Activated naive CD4-positive, alpha-beta T cell treated with anti-CD3 and anti-CD28 coated beads, Interleukin-2, amount 50 U/mL, for 24 hours (primary cell): ENCODE measurements at regions not wholly inside any gene's neighbourhood (a gene's known extent, or its start where the extent isn't known, plus 50 kb on each side); places are given as distances from the start of the nearest gene placed in this dataset.

Experiments
- H3K27ac Mint-ChIP-seq: one replicate; pipeline ENCODE4 v1.8.0; 2021; ENCODE audit warnings: mild to moderate bottlenecking, mixed read lengths
- H3K27me3 Mint-ChIP-seq: one replicate; pipeline ENCODE4 v1.8.0; 2021; ENCODE audit warnings: mixed read lengths
- H3K36me3 Mint-ChIP-seq: one replicate; pipeline ENCODE4 v1.8.0; 2021; ENCODE audit warnings: mixed read lengths
- H3K4me1 Mint-ChIP-seq: one replicate; pipeline ENCODE4 v1.8.0; 2021; ENCODE audit warnings: mixed read lengths
- H3K4me3 Mint-ChIP-seq: one replicate; pipeline ENCODE4 v1.8.0; 2021; ENCODE audit warnings: mild to moderate bottlenecking, mixed read lengths
- H3K9me3 Mint-ChIP-seq: one replicate; pipeline ENCODE4 v1.8.0; 2021; ENCODE audit warnings: mixed read lengths

DNA sequence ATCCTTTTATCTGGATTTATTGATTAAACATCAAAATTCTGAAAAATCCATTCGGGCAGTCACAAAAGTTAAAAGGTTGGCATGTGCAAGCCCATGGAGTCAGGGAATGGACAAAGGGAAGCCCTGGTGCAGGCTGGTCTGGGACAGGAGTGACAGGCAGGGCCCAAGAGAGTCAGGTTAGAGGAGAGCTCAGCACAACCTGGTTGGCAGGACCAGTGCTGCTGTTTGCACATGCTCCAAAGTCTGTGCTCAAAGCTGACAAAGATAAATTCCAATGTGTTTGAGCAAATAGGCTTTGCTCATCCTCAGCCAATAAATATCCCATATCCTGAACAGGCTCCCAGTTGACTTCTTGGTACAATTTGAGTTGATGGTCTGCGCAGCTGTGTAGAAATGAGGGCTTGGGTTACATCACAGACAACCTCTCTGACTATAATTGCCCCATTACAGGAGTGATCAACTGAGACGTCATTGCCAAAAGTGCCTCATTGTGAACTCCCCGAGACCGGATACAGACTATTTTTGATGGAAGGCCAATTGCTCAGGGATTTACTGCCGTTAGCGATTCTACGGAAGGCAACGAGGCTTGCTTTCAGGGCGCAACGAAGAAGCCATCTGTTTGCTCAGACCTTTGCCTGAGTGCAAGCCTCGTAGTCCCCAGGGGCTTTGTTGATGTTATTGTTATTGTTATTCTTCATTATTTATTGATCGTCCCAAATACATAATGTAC, 1008.1 kb upstream of the TENM3 start:
- H3K27me3 Mint-ChIP-seq: no peaks in the 10 kb centered on the region
- H3K4me1 Mint-ChIP-seq: no peaks in the 10 kb centered on the region
- no peak overlapping the region for H3K4me3 Mint-ChIP-seq
- no peak overlapping the region for H3K27ac Mint-ChIP-seq
- no peaks in the 10 kb centered on the region for H3K9me3 Mint-ChIP-seq
- no peaks in the 10 kb centered on the region for H3K36me3 Mint-ChIP-seq

DNA sequence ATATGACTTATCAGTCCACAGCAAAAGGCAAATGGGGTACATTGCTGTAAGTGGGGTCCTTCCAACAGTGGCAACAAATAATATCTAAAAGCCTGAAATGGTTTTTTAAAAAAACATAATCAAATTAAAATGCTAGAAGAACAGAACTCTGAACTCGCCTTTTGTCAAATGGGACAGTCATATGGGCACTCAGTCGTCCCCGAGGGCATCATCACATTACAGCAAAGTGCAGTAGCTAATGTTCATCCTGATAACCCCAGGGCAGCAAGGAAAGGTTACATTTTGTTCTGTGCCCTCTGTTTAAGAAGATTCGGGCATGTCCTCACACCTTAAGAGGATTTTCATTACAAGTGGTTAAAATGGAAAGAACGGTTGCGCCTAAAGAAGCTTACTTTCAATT, 997.9 kb upstream of the TENM3 start:
- no peaks in the 10 kb centered on the region for H3K9me3 Mint-ChIP-seq
- no peak overlapping the region for H3K4me3 Mint-ChIP-seq
- H3K36me3 Mint-ChIP-seq: no peaks in the 10 kb centered on the region
- H3K27ac Mint-ChIP-seq: no peak overlapping the region
- no peaks in the 10 kb centered on the region for H3K4me1 Mint-ChIP-seq
- H3K27me3 Mint-ChIP-seq: no peaks in the 10 kb centered on the region

- Mint-ChIP-seq H3K27ac (no peak overlapping the region), H3K4me3 (no peak overlapping the region), H3K9me3 (peaks cover 5% of the 10 kb centered on the region), H3K36me3 (no peaks in the 10 kb centered on the region), H3K4me1 (no peaks in the 10 kb centered on the region), H3K27me3 (no peaks in the 10 kb centered on the region)
These were observed 994.2 kb upstream of the TENM3 start for GRCh38 chr4:181249031-181249430.

- peaks cover 5% of the 10 kb centered on the region for H3K9me3 Mint-ChIP-seq
- H3K36me3 Mint-ChIP-seq: no peaks in the 10 kb centered on the region
- H3K27me3 Mint-ChIP-seq: no peaks in the 10 kb centered on the region
- H3K4me1 Mint-ChIP-seq: no peaks in the 10 kb centered on the region
- H3K27ac Mint-ChIP-seq: no peak overlapping the region
- H3K4me3 Mint-ChIP-seq: no peak overlapping the region
These were observed 988.4 kb upstream of the TENM3 start for GRCh38 chr4:181254771-181255170.

DNA sequence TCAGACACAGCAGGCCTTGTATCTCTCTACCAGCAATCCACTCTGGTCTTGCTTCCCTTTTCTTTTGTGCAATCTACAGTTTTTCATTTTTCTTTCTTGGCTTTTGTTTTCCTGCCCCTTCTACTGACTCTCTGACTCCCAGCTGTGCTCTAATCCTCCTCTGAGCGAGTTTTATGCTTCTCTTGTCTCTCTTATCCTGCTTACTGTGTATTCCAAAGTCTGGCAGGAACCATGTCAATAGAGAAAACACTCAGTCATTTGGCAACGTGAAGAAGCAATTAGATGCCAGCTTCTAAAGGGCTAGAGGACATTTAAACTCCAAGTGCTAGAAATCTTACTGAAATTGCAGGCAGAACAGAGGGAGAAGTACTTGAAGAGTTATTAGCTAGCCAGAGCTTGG, 984.6 kb upstream of the TENM3 start:
- Mint-ChIP-seq H3K27ac (no peak overlapping the region), H3K27me3 (no peaks in the 10 kb centered on the region), H3K9me3 (no peaks in the 10 kb centered on the region), H3K4me3 (no peak overlapping the region), H3K36me3 (no peaks in the 10 kb centered on the region), H3K4me1 (no peaks in the 10 kb centered on the region)

- no peaks in the 10 kb centered on the region for H3K9me3 Mint-ChIP-seq
- no peak overlapping the region for H3K27ac Mint-ChIP-seq
- no peaks in the 10 kb centered on the region for H3K27me3 Mint-ChIP-seq
- H3K36me3 Mint-ChIP-seq: no peaks in the 10 kb centered on the region
- no peaks in the 10 kb centered on the region for H3K4me1 Mint-ChIP-seq
- no peak overlapping the region for H3K4me3 Mint-ChIP-seq
These were observed 984.0 kb upstream of the TENM3 start for GRCh38 chr4:181259081-181259709.

DNA sequence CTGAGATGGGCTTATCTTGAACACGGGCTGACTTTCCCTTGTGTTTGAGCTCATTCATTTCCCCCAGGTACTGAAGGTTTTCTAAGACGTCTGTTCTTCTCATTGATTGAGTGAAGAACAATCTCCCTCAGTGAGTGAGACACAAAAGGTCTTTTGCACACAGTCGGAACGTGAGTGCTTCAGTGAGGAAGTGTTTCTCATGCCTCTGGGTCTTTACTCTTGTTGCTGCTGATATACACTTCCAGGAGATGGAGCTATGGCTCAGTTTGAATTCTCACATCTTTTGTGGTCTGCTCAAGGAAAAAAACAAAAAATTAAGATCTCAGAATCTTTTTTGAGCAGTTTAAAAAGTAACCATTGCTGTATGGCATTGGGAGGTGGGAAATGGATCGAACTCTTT, 981.9 kb upstream of the TENM3 start:
- no peaks in the 10 kb centered on the region for H3K27me3 Mint-ChIP-seq
- H3K36me3 Mint-ChIP-seq: no peaks in the 10 kb centered on the region
- no peaks in the 10 kb centered on the region for H3K9me3 Mint-ChIP-seq
- no peaks in the 10 kb centered on the region for H3K4me1 Mint-ChIP-seq
- H3K27ac Mint-ChIP-seq: no peak overlapping the region
- H3K4me3 Mint-ChIP-seq: no peak overlapping the region

DNA sequence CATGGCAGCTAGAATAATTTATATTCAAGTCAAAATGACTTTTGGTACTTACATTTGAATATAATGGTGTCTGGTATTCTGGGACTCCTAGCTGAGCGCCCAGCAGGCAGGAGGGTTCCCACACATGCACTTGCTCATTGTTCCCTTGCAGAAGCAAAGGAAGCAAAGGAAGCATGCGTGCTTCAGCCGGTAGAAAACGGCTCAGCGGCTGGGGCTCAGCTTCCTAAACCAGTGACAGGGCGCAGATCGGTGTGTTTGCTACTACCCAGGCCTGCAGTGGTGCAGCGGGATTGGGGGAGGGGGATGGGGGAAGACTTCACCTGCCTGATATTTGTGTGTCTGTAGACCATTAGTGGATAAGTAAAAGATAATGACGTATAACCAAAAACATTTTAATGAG, 978.3 kb upstream of the TENM3 start:
- H3K9me3 Mint-ChIP-seq: no peaks in the 10 kb centered on the region
- no peak overlapping the region for H3K27ac Mint-ChIP-seq
- no peaks in the 10 kb centered on the region for H3K4me1 Mint-ChIP-seq

GRCh38 chr4:181265370-181265769, 977.8 kb upstream of the TENM3 start:
- no peaks in the 10 kb centered on the region for H3K27me3 Mint-ChIP-seq
- H3K36me3 Mint-ChIP-seq: no peaks in the 10 kb centered on the region
- no peaks in the 10 kb centered on the region for H3K9me3 Mint-ChIP-seq
- no peak overlapping the region for H3K4me3 Mint-ChIP-seq
- no peaks in the 10 kb centered on the region for H3K4me1 Mint-ChIP-seq
- no peak overlapping the region for H3K27ac Mint-ChIP-seq

More for the DNA sequence above, 978.3 kb upstream of the TENM3 start:
- Mint-ChIP-seq H3K27me3 (no peaks in the 10 kb centered on the region), H3K4me3 (no peak overlapping the region), H3K36me3 (no peaks in the 10 kb centered on the region)

DNA sequence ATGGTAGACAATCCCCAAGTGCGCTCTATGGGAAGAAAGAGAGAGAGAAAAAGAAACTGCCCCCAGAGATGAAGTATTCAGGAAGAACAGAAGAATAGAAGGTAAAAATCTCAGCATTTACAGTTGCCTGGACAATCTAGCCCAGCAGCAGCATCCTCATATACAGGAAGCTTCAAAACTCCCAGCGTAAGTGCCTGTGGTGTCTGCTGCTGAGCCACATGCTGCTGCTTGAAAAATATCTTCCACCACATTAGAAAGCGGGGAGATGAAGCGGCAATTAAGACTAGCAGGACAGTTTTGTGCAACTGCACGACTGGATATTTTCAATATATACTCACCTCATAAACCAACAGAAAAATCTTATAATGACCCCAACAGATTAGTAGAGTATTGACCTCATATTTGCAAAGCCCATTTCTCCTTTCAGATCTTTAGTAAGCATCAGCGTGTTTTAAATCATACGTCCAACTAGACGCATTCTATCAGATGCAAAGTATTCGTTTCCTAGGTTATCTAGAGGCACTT, 972.0 kb upstream of the TENM3 start:
- H3K36me3 Mint-ChIP-seq: no peaks in the 10 kb centered on the region
- no peak overlapping the region for H3K4me3 Mint-ChIP-seq
- no peaks in the 10 kb centered on the region for H3K4me1 Mint-ChIP-seq
- no peak overlapping the region for H3K27ac Mint-ChIP-seq
- H3K9me3 Mint-ChIP-seq: no peaks in the 10 kb centered on the region
- H3K27me3 Mint-ChIP-seq: no peaks in the 10 kb centered on the region

DNA sequence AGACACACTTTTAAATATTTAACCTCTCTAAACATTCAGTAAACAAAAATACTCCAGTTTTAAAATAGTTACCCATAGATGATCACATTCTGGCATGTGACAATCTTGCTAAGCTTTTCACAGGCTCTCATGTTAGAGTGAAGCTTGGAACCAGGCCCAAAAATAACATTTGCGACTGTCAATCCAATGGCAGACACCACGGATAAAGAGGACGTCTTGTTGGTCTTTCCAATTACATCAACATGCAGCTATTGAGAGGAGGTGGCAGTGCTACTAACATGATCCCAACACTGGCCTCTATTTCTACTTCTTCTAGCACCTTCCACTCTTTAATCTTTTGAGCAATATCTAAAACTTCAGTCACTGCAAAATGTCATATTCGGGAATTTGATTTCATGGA, 970.8 kb upstream of the TENM3 start:
- no peaks in the 10 kb centered on the region for H3K9me3 Mint-ChIP-seq
- no peaks in the 10 kb centered on the region for H3K36me3 Mint-ChIP-seq
- no peak overlapping the region for H3K4me3 Mint-ChIP-seq
- no peaks in the 10 kb centered on the region for H3K27me3 Mint-ChIP-seq
- no peaks in the 10 kb centered on the region for H3K4me1 Mint-ChIP-seq
- no peak overlapping the region for H3K27ac Mint-ChIP-seq

DNA sequence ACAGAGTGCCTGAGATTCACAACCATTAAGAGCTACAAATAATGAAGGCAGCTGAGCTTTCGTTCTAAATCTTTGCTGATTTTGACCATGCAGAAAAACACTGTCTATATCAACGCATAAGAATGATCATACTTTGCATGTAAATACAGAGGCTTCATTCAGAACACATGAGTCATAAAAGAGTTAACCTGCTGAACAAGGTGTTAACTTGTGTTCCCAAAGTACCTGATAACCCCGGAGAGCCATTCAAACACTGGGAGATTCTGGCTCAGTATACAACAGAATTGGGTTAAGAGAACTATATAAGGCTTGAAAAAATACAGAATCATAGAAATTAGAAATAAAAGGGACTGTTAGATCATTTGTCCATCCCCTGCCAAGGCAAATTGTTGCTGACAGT, 964.3 kb upstream of the TENM3 start:
- no peaks in the 10 kb centered on the region for H3K36me3 Mint-ChIP-seq
- H3K4me3 Mint-ChIP-seq: no peak overlapping the region
- H3K27ac Mint-ChIP-seq: no peak overlapping the region
- no peaks in the 10 kb centered on the region for H3K4me1 Mint-ChIP-seq
- no peaks in the 10 kb centered on the region for H3K27me3 Mint-ChIP-seq
- H3K9me3 Mint-ChIP-seq: peaks cover 8% of the 10 kb centered on the region

DNA sequence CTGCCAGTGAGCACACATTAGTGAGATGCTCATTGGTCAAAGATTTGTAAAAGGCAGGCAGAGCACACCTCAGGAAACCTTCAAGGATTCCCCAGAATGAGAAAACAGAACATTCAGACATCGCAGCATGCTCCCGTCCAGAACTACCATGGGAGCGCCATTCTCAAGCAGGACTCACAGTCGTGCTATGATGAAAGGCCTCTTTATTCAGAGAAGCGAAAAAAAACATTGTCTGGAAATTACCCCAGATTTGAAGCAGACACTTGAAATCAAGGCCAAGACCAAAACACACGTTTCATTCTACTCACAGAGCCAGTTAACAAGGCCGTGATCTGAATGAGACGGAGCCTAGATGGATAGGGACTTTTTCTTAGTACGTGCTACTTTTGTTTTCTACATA, 961.8 kb upstream of the TENM3 start:
- Mint-ChIP-seq H3K9me3 (peaks cover 13% of the 10 kb centered on the region), H3K27ac (no peak overlapping the region), H3K4me3 (no peak overlapping the region), H3K36me3 (no peaks in the 10 kb centered on the region), H3K4me1 (no peaks in the 10 kb centered on the region), H3K27me3 (no peaks in the 10 kb centered on the region)

- Mint-ChIP-seq H3K9me3 (peaks cover 5% of the 10 kb centered on the region), H3K4me3 (no peak overlapping the region), H3K27ac (no peak overlapping the region), H3K4me1 (no peaks in the 10 kb centered on the region), H3K36me3 (no peaks in the 10 kb centered on the region), H3K27me3 (no peaks in the 10 kb centered on the region)
These were observed 954.0 kb upstream of the TENM3 start for GRCh38 chr4:181289198-181289597.

DNA sequence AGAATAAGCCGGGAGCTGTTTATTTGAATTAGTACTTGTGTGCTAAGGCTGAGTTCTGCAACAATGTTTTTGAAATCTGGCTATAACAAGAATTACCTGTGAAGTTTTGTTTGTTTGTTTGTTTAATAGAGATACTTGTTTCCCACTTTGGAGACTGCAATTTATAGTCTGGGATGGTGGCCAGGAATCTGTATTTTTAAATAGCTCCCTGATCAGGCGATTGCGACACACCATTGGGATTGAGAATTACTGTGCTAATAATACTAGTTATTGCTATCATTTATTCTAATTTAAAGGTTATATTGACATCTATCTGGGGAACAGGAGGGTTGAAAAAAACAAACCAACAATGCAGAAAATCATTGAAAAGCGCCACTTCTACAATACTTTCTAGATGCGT, 951.6 kb upstream of the TENM3 start:
- H3K4me1 Mint-ChIP-seq: no peaks in the 10 kb centered on the region
- no peak overlapping the region for H3K4me3 Mint-ChIP-seq
- H3K36me3 Mint-ChIP-seq: no peaks in the 10 kb centered on the region

DNA sequence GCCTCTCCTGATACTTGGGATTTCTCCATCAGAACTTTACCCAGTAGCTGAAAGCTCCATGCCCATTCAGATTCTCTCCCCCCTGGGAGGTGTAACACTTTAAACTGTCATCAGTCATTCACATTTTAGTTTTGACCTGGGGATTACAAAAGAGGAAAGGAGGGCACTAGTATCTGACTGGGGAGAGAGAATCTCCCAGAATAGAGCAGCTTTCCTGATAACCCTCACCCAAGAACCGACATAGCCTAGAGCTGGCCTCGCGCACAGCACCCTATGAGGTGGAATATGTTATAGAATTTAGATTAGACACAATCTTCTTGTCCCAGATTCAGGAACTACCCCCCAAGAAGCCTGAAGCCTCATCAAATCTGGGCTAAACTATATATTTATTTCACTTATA, 950.2 kb upstream of the TENM3 start:
- Mint-ChIP-seq H3K4me1 (no peaks in the 10 kb centered on the region), H3K9me3 (peaks cover 6% of the 10 kb centered on the region), H3K27ac (no peak overlapping the region), H3K4me3 (no peak overlapping the region), H3K27me3 (no peaks in the 10 kb centered on the region), H3K36me3 (no peaks in the 10 kb centered on the region)

More for the DNA sequence above, 951.6 kb upstream of the TENM3 start:
- Mint-ChIP-seq H3K27ac (no peak overlapping the region), H3K27me3 (no peaks in the 10 kb centered on the region), H3K9me3 (no peaks in the 10 kb centered on the region)
